ENCODE measurements at regions not wholly inside any gene's neighbourhood (a gene's known extent, or its start where the extent isn't known, plus 50 kb on each side); places are given as distances from the start of the nearest gene placed in this dataset.
"Not testable (repeated sequence)": the region's sequence is repeated elsewhere in the genome, so short reads cannot be mapped to it uniquely, and the experiment has no call there.

- H3K9me3 ChIP-seq (ENCODE audit: control insufficient read depth, low read length): no peaks in the 10 kb centered on the region
- no peak for DNase-seq
- no peaks in the 10 kb centered on the region for H3K4me1 ChIP-seq (ENCODE audit: control insufficient read depth, insufficient read depth, low read length)
- H3K27me3 ChIP-seq (ENCODE audit: control insufficient read depth, insufficient read depth): no peaks in the 10 kb centered on the region
- no peak overlapping the region for H3K4me3 ChIP-seq (ENCODE audit: low read length)
- ATAC-seq: no peak
- no peak overlapping the region for H3K27ac ChIP-seq (ENCODE audit: low read length)
- WGBS: 44% methylated on average over 2 of the region's 2 CpGs
- intact Hi-C loops (cut with DNase I): no loop called here
Measured at GRCh38 chr5:152644029-152644728, 239.1 kb upstream of the NMUR2 start.

GRCh38 chr5:152649609-152650008 is 244.5 kb upstream of the NMUR2 start:
- intact Hi-C loops (cut with DNase I): no loop called here
- H3K27me3 ChIP-seq (ENCODE audit: control insufficient read depth, insufficient read depth): no peaks in the 10 kb centered on the region

GRCh38 chr5:152650413-152650812 is 245.3 kb upstream of the NMUR2 start:
- no peak for DNase-seq
- Histone ChIP-seq H3K4me3 (ENCODE audit: low read length) (no peak overlapping the region), H3K27ac (ENCODE audit: low read length) (no peak overlapping the region), H3K27me3 (ENCODE audit: control insufficient read depth, insufficient read depth) (no peaks in the 10 kb centered on the region), H3K4me1 (ENCODE audit: control insufficient read depth, insufficient read depth, low read length) (no peaks in the 10 kb centered on the region), H3K9me3 (ENCODE audit: control insufficient read depth, low read length) (no peaks in the 10 kb centered on the region)
- no peak for ATAC-seq
- intact Hi-C loops (cut with DNase I): no loop called here
- 69% methylated on average over 3 of the region's 3 CpGs for WGBS

More at GRCh38 chr5:152649609-152650008, 244.5 kb upstream of the NMUR2 start:
- ATAC-seq: no peak
- Histone ChIP-seq H3K9me3 (ENCODE audit: control insufficient read depth, low read length) (no peaks in the 10 kb centered on the region), H3K4me3 (ENCODE audit: low read length) (no peak overlapping the region), H3K4me1 (ENCODE audit: control insufficient read depth, insufficient read depth, low read length) (no peaks in the 10 kb centered on the region), H3K27ac (ENCODE audit: low read length) (no peak overlapping the region)
- no peak for DNase-seq

GRCh38 chr5:152659470-152659869 is 254.4 kb upstream of the NMUR2 start:
- H3K4me1 ChIP-seq (ENCODE audit: control insufficient read depth, insufficient read depth, low read length); H3K27me3 ChIP-seq (ENCODE audit: control insufficient read depth, insufficient read depth); intact Hi-C loops (cut with DNase I); H3K27ac ChIP-seq (ENCODE audit: low read length); H3K9me3 ChIP-seq (ENCODE audit: control insufficient read depth, low read length); ATAC-seq; H3K4me3 ChIP-seq (ENCODE audit: low read length): not testable (repeated sequence)
- peak in 2 of 3 donors; percentile 16 to 18 for DNase-seq
- 78% methylated on average over 18 of the region's 18 CpGs for WGBS

GRCh38 chr5:152673601-152674000 is 268.5 kb upstream of the NMUR2 start:
- DNase-seq: no peak
- no peak for ATAC-seq
- no peaks in the 10 kb centered on the region for H3K9me3 ChIP-seq (ENCODE audit: control insufficient read depth, low read length)
- H3K4me3 ChIP-seq (ENCODE audit: low read length): no peak overlapping the region
- intact Hi-C loops (cut with DNase I): no loop called here
- H3K27ac ChIP-seq (ENCODE audit: low read length): no peak overlapping the region
- H3K27me3 ChIP-seq (ENCODE audit: control insufficient read depth, insufficient read depth): no peaks in the 10 kb centered on the region
- WGBS: 68% methylated on average over 1 of the region's 1 CpG
- H3K4me1 ChIP-seq (ENCODE audit: control insufficient read depth, insufficient read depth, low read length): peaks cover 3% of the 10 kb centered on the region

DNA sequence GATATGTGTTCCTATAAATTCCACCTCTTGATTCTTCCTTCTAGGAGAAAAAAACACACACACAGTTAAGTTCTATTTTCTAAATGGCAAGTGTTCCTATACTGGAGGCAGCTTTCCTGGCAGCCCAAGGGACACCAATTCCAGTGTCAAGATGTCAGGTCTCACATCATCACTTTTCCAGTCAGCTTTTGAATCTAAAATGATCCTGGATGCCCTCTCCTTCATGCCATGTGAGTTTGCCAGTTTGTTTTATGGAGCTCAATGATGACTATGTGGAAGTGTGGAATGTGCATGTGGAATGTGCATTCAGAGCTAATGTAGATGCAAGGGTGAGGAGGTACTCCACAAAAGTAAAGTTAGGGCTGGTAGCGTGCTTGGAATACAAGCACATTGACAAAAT is 269.3 kb upstream of the NMUR2 start:
- ATAC-seq (peak; percentile 46 to 51), DNase-seq (no peak)
- intact Hi-C loops (cut with DNase I): no loop called here
- H3K27me3 ChIP-seq (ENCODE audit: control insufficient read depth, insufficient read depth): no peaks in the 10 kb centered on the region
- peaks cover 3% of the 10 kb centered on the region for H3K4me1 ChIP-seq (ENCODE audit: control insufficient read depth, insufficient read depth, low read length)
- no peaks in the 10 kb centered on the region for H3K9me3 ChIP-seq (ENCODE audit: control insufficient read depth, low read length)
- 77% methylated on average over 1 of the region's 1 CpG for WGBS
- no peak overlapping the region for H3K27ac ChIP-seq (ENCODE audit: low read length)
- H3K4me3 ChIP-seq (ENCODE audit: low read length): no peak overlapping the region

- Histone ChIP-seq H3K4me1 (ENCODE audit: control insufficient read depth, insufficient read depth, low read length) (peaks cover 3% of the 10 kb centered on the region), H3K27me3 (ENCODE audit: control insufficient read depth, insufficient read depth) (no peaks in the 10 kb centered on the region), H3K9me3 (ENCODE audit: control insufficient read depth, low read length) (no peaks in the 10 kb centered on the region), H3K4me3 (ENCODE audit: low read length) (no peak overlapping the region), H3K27ac (ENCODE audit: low read length) (no peak overlapping the region)
- DNase-seq (no peak), ATAC-seq (no peak)
- intact Hi-C loops (cut with DNase I): no loop called here
- 36% methylated on average over 5 of the region's 5 CpGs for WGBS
Measured at GRCh38 chr5:152676196-152676595, 271.1 kb upstream of the NMUR2 start.

DNA sequence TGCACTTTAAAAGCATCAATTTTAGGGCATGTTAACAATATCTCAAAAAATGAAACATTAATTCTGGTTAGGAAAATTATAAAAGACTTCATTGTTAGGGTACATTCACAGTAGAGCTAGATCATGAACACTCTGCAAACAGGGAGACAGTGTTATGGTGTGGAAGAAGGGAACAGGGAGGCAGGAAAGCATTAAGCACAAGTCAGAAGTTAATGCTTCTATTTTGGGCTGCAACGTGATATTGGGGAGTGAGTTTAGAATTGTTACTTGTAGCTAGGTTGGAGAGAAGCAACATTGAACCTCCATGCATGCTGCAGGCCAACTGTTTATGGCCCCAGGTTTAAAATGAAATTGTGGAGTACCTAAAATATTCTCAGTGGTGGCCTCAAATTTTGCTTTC is 278.1 kb upstream of the NMUR2 start:
- Histone ChIP-seq H3K27ac (ENCODE audit: low read length) (no peak overlapping the region), H3K27me3 (ENCODE audit: control insufficient read depth, insufficient read depth) (no peaks in the 10 kb centered on the region), H3K4me1 (ENCODE audit: control insufficient read depth, insufficient read depth, low read length) (no peaks in the 10 kb centered on the region), H3K9me3 (ENCODE audit: control insufficient read depth, low read length) (no peaks in the 10 kb centered on the region), H3K4me3 (ENCODE audit: low read length) (no peak overlapping the region)
- WGBS: 42% methylated on average over 1 of the region's 1 CpG
- intact Hi-C loops (cut with DNase I): no loop called here
- DNase-seq: no peak
- no peak for ATAC-seq

DNA sequence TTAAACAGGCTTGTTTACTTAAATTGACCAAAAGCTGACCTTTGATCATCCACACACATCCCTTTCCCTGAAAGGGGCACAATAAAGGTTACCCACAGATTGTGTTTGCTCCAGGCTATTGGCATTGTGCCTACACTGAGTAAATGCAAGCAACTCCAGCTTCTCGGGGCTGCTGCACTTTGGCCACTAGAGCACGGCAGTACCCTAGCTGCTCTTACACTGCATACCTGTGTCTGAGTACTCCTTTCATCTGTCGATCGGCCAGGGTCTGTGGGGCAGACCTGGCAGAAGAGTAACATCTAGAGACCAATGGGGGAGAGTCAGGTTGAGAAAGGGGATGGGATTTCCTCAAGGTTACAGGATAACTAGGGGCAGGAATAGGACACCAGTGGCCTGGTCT is 281.9 kb upstream of the NMUR2 start:
- no peaks in the 10 kb centered on the region for H3K27me3 ChIP-seq (ENCODE audit: control insufficient read depth, insufficient read depth)
- 91% methylated on average over 4 of the region's 4 CpGs for WGBS
- no peak for ATAC-seq
- H3K27ac ChIP-seq (ENCODE audit: low read length): no peak overlapping the region
- no peak overlapping the region for H3K4me3 ChIP-seq (ENCODE audit: low read length)
- no peak for DNase-seq
- H3K9me3 ChIP-seq (ENCODE audit: control insufficient read depth, low read length): no peaks in the 10 kb centered on the region
- intact Hi-C loops (cut with DNase I): no loop called here
- H3K4me1 ChIP-seq (ENCODE audit: control insufficient read depth, insufficient read depth, low read length): no peaks in the 10 kb centered on the region

GRCh38 chr5:152688561-152689249 is 283.6 kb upstream of the NMUR2 start:
- H3K4me3 ChIP-seq (ENCODE audit: low read length): no peak overlapping the region
- intact Hi-C loops (cut with DNase I): no loop called here
- WGBS: 30% methylated on average over 3 of the region's 3 CpGs
- ATAC-seq: peak; percentile 87 to 89
- no peak overlapping the region for H3K27ac ChIP-seq (ENCODE audit: low read length)
- H3K9me3 ChIP-seq (ENCODE audit: control insufficient read depth, low read length): no peaks in the 10 kb centered on the region
- H3K4me1 ChIP-seq (ENCODE audit: control insufficient read depth, insufficient read depth, low read length): no peaks in the 10 kb centered on the region
- DNase-seq: peak in 1 of 3 donors; percentile 28
- H3K27me3 ChIP-seq (ENCODE audit: control insufficient read depth, insufficient read depth): no peaks in the 10 kb centered on the region

DNA sequence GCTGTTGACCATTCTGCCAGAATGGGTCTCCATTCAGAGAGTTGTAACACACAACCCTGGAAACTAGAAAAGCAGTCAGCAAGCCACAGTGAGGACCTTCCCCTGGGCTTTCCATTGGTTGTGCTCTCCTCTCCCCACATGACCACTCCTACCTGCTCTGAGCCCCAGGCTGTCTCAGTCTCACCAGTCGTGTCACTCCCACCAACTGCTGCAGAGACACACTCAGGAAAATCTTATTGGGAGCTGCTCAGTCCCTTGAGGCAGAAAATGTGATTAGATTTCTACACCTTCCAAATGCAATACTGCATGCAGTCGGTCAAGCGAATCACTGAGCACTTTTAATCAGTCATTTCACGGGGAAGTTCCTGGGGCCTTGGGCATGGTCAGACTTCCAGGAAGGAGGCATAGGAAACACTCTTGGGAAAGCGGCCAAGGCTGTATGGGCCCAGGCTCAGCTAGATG is 284.2 kb upstream of the NMUR2 start:
- H3K4me1 ChIP-seq (ENCODE audit: control insufficient read depth, insufficient read depth, low read length): no peaks in the 10 kb centered on the region
- 61% methylated on average over 5 of the region's 5 CpGs for WGBS
- intact Hi-C loops (cut with DNase I): no loop called here
- no peaks in the 10 kb centered on the region for H3K9me3 ChIP-seq (ENCODE audit: control insufficient read depth, low read length)
- no peaks in the 10 kb centered on the region for H3K27me3 ChIP-seq (ENCODE audit: control insufficient read depth, insufficient read depth)
- DNase-seq: no peak
- no peak overlapping the region for H3K27ac ChIP-seq (ENCODE audit: low read length)
- no peak for ATAC-seq
- no peak overlapping the region for H3K4me3 ChIP-seq (ENCODE audit: low read length)

Measured in right cardiac atrium (tissue), 5 donors.